Fibroblast of peridontal ligament (primary cell): ENCODE measurements at regions not wholly inside any gene's neighbourhood (a gene's known extent, or its start where the extent isn't known, plus 50 kb on each side); places are given as distances from the start of the nearest gene placed in this dataset.
"Not testable (repeated sequence)": the region's sequence is repeated elsewhere in the genome, so short reads cannot be mapped to it uniquely, and the experiment has no call there.

ENCODE experiments used
- DNase-seq: peaks from one replicate; pipeline ENCODE4 v3.0.0-alpha.2; 2010; ENCODE audit errors: extremely low read depth

GRCh38 chr13:24995225-24995804, 100.6 kb upstream of the PABPC3 start:
- peak; percentile 91 for DNase-seq

DNA sequence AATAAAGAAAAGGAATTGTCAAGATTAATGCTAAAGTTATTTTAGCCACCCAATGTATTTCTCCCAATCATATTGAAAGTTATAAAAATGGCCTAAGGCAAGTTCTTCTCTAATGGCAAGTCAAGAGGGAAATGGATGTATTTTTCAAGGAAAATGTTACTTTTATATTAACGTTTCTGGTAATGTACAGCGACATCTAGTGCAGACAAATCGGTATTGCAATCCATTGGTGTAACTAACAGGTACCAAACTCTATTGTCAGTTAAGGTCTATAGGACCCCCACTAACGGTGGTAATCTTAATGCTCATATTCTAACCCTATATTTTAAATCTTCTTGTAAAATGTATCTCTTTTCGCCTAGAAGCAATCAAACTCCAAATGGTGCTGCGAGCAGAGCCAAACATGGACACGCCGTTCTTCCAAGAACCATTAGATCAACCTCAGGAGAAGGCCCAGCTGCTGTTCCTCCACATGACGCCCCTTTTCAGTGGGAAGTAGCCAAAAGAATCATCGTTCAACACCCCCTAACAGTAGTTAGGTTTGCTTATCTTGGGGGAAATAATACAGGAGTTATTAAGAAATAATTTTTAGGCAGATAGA, 98.5 kb upstream of the PABPC3 start:
- DNase-seq = peak; percentile 56

DNA sequence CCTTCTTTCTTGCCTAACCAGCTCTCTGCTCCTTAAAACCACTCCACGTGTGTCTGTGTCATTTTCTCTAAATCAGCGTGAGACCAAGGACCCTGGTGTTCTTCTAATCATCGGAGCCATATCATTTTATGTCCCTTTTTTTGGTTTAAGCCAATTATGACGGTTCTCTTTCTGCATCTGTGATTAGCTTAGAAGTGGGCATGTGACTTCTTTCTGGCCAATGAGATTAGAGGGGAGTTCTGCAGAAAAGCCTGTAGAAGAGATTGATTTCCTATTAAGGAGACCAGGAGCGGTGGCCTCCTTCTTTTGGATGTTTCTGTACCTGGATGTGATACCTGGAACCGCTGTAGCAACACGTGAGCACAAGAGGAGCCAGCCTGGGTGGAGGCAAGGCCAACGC, 97.5 kb upstream of the PABPC3 start:
- no peak for DNase-seq

DNA sequence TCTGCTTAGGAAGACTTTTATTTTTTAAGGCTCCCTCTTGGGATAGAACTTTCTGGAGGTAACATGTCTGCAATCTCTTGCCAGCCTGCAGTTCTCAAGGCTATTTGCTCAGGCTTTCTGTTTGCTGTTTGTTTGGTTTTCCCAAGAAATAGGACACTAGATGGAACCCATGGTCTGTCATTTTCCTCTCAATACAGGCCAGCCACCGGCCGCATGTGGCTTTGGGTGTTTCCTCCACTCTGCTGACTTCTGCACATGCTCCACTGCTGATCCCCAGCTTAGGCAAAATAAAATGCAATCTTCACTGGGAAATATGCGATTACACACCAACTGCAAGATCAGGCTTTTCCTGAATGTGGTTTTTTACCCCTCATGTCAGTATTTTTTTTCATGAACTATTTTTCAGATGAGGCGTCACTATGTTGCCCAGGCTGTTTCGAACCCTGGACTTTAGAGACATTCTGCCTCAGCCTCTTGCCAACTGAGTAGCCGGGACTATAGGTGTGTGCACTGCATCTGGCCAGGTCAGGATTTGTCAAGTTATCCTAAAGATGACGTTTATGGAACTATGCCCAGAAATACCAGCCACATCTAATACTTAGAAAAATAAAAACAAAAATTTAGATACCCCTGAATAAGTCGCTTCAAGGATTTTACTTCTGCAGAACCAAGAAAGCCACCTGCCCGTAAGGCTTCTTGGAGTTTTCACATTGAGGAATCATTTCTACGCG, 94.3 kb upstream of the PABPC3 start:
- DNase-seq = peak; percentile 30

GRCh38 chr13:25002311-25002710, 93.6 kb upstream of the PABPC3 start:
- peak; percentile 31 for DNase-seq

- not testable (repeated sequence) for DNase-seq
These were observed 91.4 kb upstream of the PABPC3 start for GRCh38 chr13:25004489-25004888.

- DNase-seq = peak; percentile 60
These were observed 90.9 kb upstream of the PABPC3 start for GRCh38 chr13:25005050-25005497.

DNA sequence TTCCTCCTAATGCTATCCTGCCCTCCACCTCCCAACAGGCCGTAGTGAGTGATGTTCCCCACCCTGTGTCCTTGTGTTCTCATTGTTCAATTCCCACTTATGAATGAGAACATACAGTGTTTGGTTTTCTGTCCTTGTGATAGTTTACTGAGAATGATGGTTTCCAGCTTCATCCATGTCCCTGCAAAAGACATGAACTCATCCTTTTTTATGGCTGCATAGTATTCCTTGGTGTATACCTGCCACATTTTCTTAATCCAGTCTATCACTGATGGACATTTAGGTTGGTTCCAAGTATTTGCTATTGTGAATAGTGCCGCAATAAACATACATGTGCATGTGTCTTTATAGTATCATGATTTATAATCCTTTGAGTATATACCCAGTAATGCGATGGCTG, 88.5 kb upstream of the PABPC3 start:
- not testable (repeated sequence) for DNase-seq

GRCh38 chr13:25014398-25014973, 81.5 kb upstream of the PABPC3 start:
- DNase-seq = not testable (repeated sequence)

DNA sequence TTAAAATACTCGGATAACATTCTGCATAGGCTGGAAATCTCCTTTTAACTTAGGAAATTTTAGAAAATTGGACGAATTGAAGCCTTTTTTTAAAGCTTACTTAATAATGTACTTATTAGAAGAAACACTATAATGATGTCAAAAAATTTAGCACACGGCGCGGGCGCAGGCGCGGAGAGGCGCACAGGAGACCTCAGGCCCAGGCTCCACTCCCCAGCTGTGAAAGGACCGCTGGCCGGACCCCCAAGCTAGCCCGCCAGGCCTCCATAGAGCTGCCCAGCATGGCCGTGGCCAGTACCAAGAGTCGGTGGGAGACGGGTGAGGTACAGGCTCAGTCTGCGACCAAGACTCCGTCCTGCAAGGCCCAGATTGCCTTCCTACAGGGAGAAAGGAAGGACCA, 78.8 kb upstream of the PABPC3 start:
- not testable (repeated sequence) for DNase-seq

DNA sequence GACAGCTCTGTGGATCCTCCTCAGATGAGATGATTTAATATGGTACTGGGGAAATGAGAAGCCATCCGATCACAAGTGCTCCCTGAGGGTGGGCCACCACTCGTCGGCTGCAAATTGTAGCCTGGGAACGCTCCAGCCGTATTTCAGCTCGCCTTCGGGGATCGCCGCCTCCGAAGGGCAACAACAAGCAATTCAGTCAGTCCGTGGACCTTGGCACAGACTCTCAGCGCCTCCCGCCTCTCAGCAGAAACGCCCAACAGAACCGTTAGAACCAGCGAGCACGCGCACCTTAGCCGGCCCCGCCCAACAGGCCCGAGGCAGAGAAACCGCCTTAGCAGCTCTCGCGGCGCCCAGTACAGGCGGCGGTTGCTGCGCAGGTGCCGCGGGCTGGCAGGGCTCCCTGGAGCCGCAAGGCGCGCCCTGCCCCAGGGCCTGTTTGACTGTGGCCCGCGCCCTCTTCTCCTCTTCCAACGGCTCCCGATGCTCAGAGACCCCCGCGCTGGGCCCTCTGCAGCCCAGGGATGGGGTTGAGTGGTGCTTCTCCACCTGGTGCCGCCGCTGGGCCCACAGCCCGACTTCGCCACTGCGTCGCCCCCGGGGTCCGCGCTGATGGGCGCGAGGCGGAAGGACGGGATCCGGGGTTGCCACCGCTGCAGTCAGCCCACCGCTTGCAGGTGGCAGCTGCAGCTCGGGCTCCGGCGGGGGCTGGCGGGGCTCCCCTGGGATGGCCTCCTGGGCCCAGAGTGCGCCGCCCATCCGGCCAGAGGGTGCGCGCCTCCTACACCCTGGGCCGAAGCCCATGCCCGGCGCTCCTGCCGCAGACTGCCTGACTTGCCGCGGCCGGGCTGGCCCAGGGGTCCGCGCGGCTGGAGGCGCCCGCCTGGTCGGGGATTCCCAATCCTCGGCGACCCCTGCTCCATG, 77.9 kb upstream of the PABPC3 start:
- DNase-seq = not testable (repeated sequence)

DNA sequence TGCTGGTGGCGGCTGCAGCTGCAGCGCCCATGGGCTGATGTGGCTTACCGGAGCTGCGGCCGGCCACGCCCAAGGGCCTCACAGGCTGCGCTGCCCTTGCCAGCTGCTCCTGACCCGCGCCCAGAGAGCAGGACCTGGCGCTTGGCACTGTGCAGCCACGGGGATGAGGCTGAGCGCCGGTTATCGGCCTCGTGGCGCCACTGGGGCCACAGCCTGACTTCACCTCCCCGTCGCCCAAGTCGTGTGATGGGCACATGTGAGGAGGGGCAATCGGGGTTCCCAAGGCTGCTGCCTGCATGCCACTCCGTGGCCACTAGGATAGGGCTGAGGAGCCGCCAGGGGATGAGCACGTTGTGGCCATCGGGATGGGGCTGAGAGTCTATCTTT, 77.2 kb upstream of the PABPC3 start:
- no peak for DNase-seq

DNA sequence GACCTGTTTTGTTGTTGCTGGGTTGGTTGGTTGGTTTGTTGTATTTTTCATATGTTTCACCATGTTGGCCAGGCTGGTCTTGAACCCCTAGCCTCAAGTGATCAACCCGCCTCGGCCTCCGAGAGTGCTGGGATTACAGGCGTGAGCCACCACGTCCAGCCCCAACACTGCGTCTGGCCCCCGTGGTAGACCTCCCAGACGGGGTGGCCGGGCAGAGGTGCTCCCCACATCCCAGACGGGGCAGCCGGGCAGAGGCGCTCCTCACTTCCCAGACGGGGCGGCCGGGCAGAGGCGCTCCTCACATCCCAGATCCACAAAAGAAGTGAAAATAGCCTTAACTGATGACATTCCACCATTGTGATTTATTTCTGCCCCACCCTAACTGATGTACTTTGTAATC, 76.2 kb upstream of the PABPC3 start:
- DNase-seq = not testable (repeated sequence)

- DNase-seq = no peak
These were observed 71.8 kb upstream of the PABPC3 start for GRCh38 chr13:25024175-25024574.

DNA sequence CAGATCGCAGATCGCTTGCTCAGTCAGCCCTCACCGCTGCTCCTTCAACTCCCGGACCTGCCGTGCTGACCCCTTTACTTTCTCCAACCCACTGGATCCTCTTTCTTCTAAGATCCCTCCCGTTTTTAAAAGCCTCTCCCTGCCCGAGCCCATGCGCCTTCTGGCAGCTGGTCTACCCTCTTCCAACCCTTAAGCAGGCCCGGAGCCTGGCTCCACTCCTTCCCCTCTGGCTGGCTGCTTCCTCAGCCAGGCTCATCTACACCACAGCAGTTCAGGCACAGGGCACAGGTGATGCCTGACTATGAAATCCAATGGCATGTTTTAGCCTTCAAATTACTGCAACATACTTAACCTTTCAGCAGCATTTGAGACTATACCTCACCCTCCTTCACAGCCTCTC, 63.8 kb upstream of the PABPC3 start:
- DNase-seq = no peak

DNA sequence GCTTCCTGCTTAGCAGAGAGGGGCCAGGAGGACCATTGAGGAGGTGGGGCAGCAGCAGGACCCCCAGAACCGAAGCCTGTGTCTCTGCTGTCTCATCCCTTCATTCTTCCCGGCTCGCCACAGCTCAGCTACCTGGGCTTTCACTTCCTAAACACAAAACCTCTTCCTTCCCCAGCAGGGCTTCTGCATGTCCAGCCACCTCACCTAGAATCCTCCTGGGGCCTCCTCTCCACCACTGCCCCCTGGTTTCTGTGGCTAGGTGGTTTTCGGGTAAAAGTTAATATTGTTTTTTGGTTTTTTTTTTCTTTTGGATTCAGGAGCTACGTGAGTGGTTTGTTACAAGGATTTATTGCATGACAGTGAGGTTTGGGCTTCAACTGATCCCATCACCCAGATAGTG, 61.8 kb upstream of the PABPC3 start:
- DNase-seq = no peak

DNA sequence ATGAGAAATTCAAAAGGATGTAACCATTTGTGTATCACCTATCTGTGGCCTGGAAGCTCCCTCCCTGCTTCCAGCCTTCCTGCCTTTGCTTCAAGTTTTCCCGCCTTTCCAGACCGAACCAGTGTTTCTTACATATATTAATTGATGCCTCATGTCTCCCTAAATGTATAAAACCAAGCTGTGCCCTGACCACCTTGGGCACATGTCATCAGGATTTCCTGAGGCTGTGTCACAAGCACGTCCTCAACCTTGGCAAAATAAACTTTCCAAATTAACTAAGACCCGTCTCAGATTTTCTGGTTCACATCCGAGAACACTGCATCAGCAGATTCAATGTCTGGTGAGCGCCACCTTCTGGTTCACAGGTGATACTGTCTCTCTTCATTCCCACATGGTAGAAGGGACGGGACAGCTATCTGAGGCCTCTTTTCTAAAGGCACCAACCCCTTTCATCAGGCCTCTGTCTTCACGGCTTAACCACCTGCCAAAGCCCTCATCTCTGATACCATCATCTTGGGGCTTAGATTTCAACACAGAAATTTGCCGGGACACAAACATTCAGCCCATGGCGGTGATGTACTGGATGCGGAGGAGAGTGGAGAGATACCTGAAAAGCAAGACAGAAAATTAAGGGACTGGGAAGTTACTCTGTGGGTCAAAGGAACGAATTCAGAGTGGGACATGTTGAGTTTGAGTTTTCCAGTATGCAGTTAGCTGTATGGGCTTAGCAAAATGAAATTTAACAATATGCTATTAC, 58.7 kb upstream of the PABPC3 start:
- peak; percentile 74 for DNase-seq

GRCh38 chr13:25042151-25042865, 53.6 kb upstream of the PABPC3 start:
- DNase-seq = no peak

- DNase-seq = no peak
These were observed 51.9 kb upstream of the PABPC3 start for GRCh38 chr13:25044071-25044470.
